ENCODE measurements at regions not wholly inside any gene's neighbourhood (a gene's known extent, or its start where the extent isn't known, plus 50 kb on each side); places are given as distances from the start of the nearest gene placed in this dataset.

DNA sequence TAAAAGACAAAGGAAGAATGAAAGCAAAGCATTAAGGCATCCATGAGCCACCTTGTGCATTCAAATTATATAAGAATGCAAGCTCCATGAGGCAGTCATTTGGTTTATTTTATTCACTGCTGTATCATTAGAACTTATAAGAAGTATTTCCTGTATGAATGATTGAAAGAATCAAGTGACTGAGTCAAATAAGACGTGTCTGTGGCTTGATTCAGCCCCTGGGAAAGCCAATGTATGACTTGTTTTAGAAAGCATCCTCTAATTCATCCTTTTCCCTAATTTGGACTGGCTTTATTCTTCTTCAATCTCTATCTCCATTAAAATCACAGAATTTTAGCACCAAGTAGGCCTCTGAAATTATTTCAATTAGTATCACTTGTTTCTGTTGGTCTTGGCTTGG, 461.1 kb downstream of the LPIN1 start:
- no peak overlapping the region for H3K27ac ChIP-seq (ENCODE audit: low read depth, low read length)
- H3K27me3 ChIP-seq (ENCODE audit: control insufficient read depth, low read length) = no peaks in the 10 kb centered on the region
- no peaks in the 10 kb centered on the region for H3F3A ChIP-seq (ENCODE audit: control insufficient read depth, insufficient read depth)
- no peaks in the 10 kb centered on the region for H3K9me2 ChIP-seq (replicated peaks; ENCODE audit: control insufficient read depth, low read length)
- no peak overlapping the region for H3K4me3 ChIP-seq (ENCODE audit: low read length)
- no peak overlapping the region for H3K4me2 ChIP-seq (ENCODE audit: low read length)
- no peak for TF ChIP-seq EZH2phosphoT487 (IDR thresholded peaks at IDR 0.05; ENCODE audit: borderline replicate concordance, low read length)
- TF ChIP-seq, protein P1, sequence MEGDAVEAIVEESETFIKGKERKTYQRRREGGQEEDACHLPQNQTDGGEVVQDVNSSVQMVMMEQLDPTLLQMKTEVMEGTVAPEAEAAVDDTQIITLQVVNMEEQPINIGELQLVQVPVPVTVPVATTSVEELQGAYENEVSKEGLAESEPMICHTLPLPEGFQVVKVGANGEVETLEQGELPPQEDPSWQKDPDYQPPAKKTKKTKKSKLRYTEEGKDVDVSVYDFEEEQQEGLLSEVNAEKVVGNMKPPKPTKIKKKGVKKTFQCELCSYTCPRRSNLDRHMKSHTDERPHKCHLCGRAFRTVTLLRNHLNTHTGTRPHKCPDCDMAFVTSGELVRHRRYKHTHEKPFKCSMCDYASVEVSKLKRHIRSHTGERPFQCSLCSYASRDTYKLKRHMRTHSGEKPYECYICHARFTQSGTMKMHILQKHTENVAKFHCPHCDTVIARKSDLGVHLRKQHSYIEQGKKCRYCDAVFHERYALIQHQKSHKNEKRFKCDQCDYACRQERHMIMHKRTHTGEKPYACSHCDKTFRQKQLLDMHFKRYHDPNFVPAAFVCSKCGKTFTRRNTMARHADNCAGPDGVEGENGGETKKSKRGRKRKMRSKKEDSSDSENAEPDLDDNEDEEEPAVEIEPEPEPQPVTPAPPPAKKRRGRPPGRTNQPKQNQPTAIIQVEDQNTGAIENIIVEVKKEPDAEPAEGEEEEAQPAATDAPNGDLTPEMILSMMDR (IDR thresholded peaks at IDR 0.05; ENCODE audit: low read depth, low read length, poor library complexity, severe bottlenecking) = no peak
- no peaks in the 10 kb centered on the region for H4K20me1 ChIP-seq (ENCODE audit: control insufficient read depth, insufficient read depth, low read depth, low read length)
- H3K36me3 ChIP-seq (ENCODE audit: control insufficient read depth, low read length) = no peaks in the 10 kb centered on the region
- H3K9me3 ChIP-seq (ENCODE audit: control insufficient read depth, insufficient read depth, low read length) = peaks cover 10% of the 10 kb centered on the region
- no peaks in the 10 kb centered on the region for H3K4me1 ChIP-seq (ENCODE audit: control insufficient read depth, low read length)
- H3K79me2 ChIP-seq (ENCODE audit: control insufficient read depth, low read length) = no peaks in the 10 kb centered on the region

DNA sequence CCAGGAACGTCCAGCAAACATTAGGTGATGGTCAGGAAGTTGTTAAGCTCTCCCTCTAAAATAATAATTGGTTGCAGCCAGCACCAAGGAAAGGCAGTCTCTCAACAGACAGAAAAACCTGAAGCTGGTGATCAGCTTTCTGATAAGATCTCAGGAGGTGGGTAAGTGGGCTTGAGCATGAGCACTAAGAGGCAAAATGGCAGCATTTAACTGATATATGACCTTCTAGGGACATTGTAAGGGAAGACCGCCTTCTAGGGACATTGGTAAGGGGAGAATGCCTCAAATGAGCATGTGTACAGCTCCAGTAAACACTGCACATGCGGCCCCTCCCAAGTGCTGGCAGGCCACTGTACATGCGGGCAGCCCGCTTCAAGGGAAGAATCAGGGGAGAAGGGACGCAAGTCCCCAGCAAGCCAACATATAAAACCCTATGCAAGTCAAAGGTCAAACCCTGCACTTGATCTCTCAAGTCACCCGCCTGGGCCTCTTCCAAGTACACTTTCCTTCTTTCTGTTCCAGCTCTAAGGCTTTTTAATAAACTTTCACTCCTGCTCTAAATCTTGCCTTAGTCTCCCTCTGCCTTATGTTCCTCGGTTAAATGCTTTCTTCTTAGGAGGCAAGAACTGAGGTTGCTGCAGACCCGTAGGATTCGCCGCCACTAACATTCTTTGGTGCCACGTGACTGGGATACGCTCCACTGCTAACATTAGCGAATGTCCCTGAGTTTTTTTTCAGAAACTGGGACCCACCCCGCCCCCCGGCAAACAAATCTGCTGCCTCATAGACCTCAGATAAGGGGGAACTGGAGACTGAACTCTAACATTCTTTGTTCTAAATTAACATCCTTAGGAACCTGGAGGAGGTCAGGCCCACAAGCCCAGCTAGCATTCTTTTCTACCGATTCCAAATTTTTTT, 463.8 kb downstream of the LPIN1 start:
- H3K9me3 ChIP-seq (ENCODE audit: control insufficient read depth, insufficient read depth, low read length) = peaks cover 2% of the 10 kb centered on the region; the same call in 1 of the 2 replicates
- H3K36me3 ChIP-seq (ENCODE audit: control insufficient read depth, low read length) = no peaks in the 10 kb centered on the region
- no peaks in the 10 kb centered on the region for H3K4me1 ChIP-seq (ENCODE audit: control insufficient read depth, low read length)
- H3F3A ChIP-seq (ENCODE audit: control insufficient read depth, insufficient read depth) = no peaks in the 10 kb centered on the region
- no peaks in the 10 kb centered on the region for H3K9me2 ChIP-seq (replicated peaks; ENCODE audit: control insufficient read depth, low read length)
- no peaks in the 10 kb centered on the region for H3K79me2 ChIP-seq (ENCODE audit: control insufficient read depth, low read length)
- H3K4me2 ChIP-seq (ENCODE audit: low read length) = no peak overlapping the region
- H3K4me3 ChIP-seq (ENCODE audit: low read length) = no peak overlapping the region
- no peaks in the 10 kb centered on the region for H3K27me3 ChIP-seq (ENCODE audit: control insufficient read depth, low read length)
- no peak for TF ChIP-seq EZH2phosphoT487 (IDR thresholded peaks at IDR 0.05; ENCODE audit: borderline replicate concordance, low read length)
- TF ChIP-seq, protein P1 (IDR thresholded peaks at IDR 0.05; ENCODE audit: low read depth, low read length, poor library complexity, severe bottlenecking) = no peak
- no peak overlapping the region for H3K27ac ChIP-seq (ENCODE audit: low read depth, low read length)
- no peaks in the 10 kb centered on the region for H4K20me1 ChIP-seq (ENCODE audit: control insufficient read depth, insufficient read depth, low read depth, low read length)

DNA sequence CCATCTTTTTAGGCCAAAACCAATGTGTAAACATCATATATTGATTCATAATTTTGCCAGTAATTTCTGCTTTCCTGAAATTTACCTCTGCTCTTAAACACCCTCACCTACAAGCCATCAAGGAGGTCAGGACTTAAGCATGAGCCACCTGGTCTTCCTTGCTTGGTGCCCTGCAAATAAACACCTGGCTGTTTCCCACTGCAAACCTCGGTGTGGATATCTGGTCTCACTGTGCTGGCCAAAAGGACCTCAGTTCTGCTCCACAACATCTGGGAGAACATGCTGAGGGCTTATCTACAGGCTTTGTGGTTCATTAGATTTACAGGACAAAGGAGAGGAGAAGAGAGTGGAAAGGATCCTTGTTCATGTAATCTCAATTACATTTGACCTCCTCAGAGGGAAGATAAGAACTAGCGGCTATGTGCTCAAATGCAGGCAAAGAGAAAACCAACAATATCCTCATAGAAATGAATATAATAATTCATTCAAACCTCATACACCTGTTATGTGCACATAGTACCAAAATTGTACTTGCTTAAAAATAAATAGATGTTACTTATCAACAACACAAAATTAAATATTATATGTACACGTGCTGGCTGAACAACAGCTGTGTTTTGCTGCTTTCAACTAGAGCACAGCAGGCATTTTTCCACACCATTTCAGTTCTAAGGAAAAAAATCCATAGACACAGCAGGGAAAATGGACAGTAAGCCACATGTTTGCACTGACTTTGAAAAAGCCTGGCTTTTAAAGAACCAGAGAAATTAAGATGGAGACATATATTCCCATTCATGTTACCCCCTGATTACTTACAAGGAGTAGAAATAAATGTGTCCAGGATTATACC, 465.1 kb downstream of the LPIN1 start:
- Histone ChIP-seq H3F3A (ENCODE audit: control insufficient read depth, insufficient read depth) (no peaks in the 10 kb centered on the region), H3K4me3 (ENCODE audit: low read length) (no peak overlapping the region), H3K4me2 (ENCODE audit: low read length) (no peak overlapping the region), H3K27me3 (ENCODE audit: control insufficient read depth, low read length) (no peaks in the 10 kb centered on the region), H3K9me3 (ENCODE audit: control insufficient read depth, insufficient read depth, low read length) (no peaks in the 10 kb centered on the region), H3K27ac (ENCODE audit: low read depth, low read length) (no peak overlapping the region), H3K36me3 (ENCODE audit: control insufficient read depth, low read length) (no peaks in the 10 kb centered on the region), H4K20me1 (ENCODE audit: control insufficient read depth, insufficient read depth, low read depth, low read length) (no peaks in the 10 kb centered on the region), H3K79me2 (ENCODE audit: control insufficient read depth, low read length) (no peaks in the 10 kb centered on the region), H3K9me2 (replicated peaks; ENCODE audit: control insufficient read depth, low read length) (no peaks in the 10 kb centered on the region), H3K4me1 (ENCODE audit: control insufficient read depth, low read length) (no peaks in the 10 kb centered on the region)
- TF ChIP-seq, protein P1 (IDR thresholded peaks at IDR 0.05; ENCODE audit: low read depth, low read length, poor library complexity, severe bottlenecking) = no peak
- TF ChIP-seq EZH2phosphoT487 (IDR thresholded peaks at IDR 0.05; ENCODE audit: borderline replicate concordance, low read length) = no peak
